HEK293T (cell line): ENCODE measurements at regions not wholly inside any gene's neighbourhood (a gene's known extent, or its start where the extent isn't known, plus 50 kb on each side); places are given as distances from the start of the nearest gene placed in this dataset.

Source experiments
- ARNT ChIP-seq: fragments of 450-650 bp; IDR thresholded peaks from 2 replicates; pipeline ENCODE4 v1.6.1; 2017; ENCODE audit warnings: mild to moderate bottlenecking
- BHLHE40 ChIP-seq: fragments of 450-650 bp; IDR thresholded peaks from 2 replicates; pipeline ENCODE4 v1.6.1; 2016; ENCODE audit warnings: mild to moderate bottlenecking, moderate library complexity, borderline replicate concordance
- ELF4 ChIP-seq: fragments of 450-650 bp; IDR thresholded peaks from 2 replicates; pipeline ENCODE4 v1.6.1; 2017; ENCODE audit warnings: antibody characterized with exemption
- FOXK2 ChIP-seq: fragments of 450-650 bp; IDR thresholded peaks from 2 replicates; pipeline ENCODE4 v1.6.1; 2016; ENCODE audit warnings: mild to moderate bottlenecking
- HDGF ChIP-seq: fragments of 450-650 bp; IDR thresholded peaks from 2 replicates; pipeline ENCODE4 v1.6.1; 2017; ENCODE audit warnings: antibody characterized with exemption, borderline replicate concordance
- LEF1 ChIP-seq: fragments of 450-650 bp; IDR thresholded peaks from 2 replicates; pipeline ENCODE4 v1.6.1; 2017; ENCODE audit warnings: mild to moderate bottlenecking, borderline replicate concordance
- NFRKB ChIP-seq: fragments of 450-650 bp; IDR thresholded peaks from 2 replicates; pipeline ENCODE4 v1.6.1; 2016; ENCODE audit warnings: mild to moderate bottlenecking, moderate library complexity
- SP1 ChIP-seq: fragments of 450-650 bp; IDR thresholded peaks from 2 replicates; pipeline ENCODE4 v1.6.1; 2017

- TF ChIP-seq BHLHE40: no peak
- TF ChIP-seq HDGF: no peak
- TF ChIP-seq ELF4: no peak
- TF ChIP-seq LEF1: no peak
- no peak for TF ChIP-seq NFRKB
- TF ChIP-seq SP1: no peak
- no peak for TF ChIP-seq ARNT
- no peak for TF ChIP-seq FOXK2
Measured at GRCh38 chrX:38861489-38861888, 60.2 kb downstream of the MID1IP1 start.
